ENCODE measurements at regions not wholly inside any gene's neighbourhood (a gene's known extent, or its start where the extent isn't known, plus 50 kb on each side); places are given as distances from the start of the nearest gene placed in this dataset.

GRCh38 chr12:27866373-27867101 lies 86.5 kb upstream of the MANSC4 start:
- no peak overlapping the region for H3K27ac ChIP-seq (ENCODE audit: low read depth, low read length, poor library complexity, severe bottlenecking)
- H3K9me3 ChIP-seq (ENCODE audit: low read depth, low read length, poor library complexity, severe bottlenecking) = no peaks in the 10 kb centered on the region
- H3K27me3 ChIP-seq (replicated peaks; ENCODE audit: insufficient read depth, low read depth, low read length, poor library complexity) = no peaks in the 10 kb centered on the region
- CTCF ChIA-PET = no interaction called here
- no peaks in the 10 kb centered on the region for H3K4me1 ChIP-seq (ENCODE audit: insufficient read depth, low read length, poor library complexity, severe bottlenecking)
- intact Hi-C loops (cut with micrococcal nuclease; ENCODE audit: unreplicated experiment) = no loop called here
- no peaks in the 10 kb centered on the region for H3K36me3 ChIP-seq (ENCODE audit: insufficient read depth, low read length, poor library complexity, severe bottlenecking)
- POLR2A ChIA-PET (ENCODE audit: low non-redundant PET) = no interaction called here
- TF ChIP-seq EZH2 (IDR thresholded peaks at IDR 0.05; ENCODE audit: borderline replicate concordance, low read depth, low read length, poor library complexity, severe bottlenecking) (no peak), CTCF (conservative IDR thresholded peaks at IDR 0.05; ENCODE audit: low read depth, low read length) (no peak)
- BruUV-seq (replicated peaks) = no TSS peak
- peak; percentile 46 for DNase-seq (ENCODE audit: low spot score)
- H3K4me3 ChIP-seq (ENCODE audit: low read depth, low read length, poor library complexity, severe bottlenecking) = no peak overlapping the region

GRCh38 chr12:27865421-27865820 lies 85.4 kb upstream of the MANSC4 start:
- no peak for DNase-seq (ENCODE audit: low spot score)
- CTCF ChIA-PET = no interaction called here

DNA sequence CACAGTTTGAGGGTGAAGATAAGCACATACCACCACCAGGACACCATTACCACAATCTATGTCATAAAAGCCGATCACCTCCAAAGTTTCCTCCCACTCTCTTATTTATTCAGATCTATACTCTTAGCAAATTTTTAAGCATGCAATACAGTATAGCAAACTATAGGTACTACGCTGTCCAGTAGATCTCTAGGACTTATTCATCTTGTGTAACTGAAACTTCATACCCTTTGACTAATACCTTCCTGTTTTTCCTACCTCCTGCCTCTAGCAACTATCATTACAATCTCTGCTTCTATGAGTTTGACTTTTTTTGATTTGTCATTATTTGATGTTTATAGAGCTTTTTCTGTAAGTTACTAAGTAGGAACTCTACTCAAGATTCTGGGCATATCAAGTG lies 84.5 kb upstream of the MANSC4 start:
- TF ChIP-seq CTCF (conservative IDR thresholded peaks at IDR 0.05; ENCODE audit: low read depth, low read length) = no peak
- no peak for TF ChIP-seq EZH2 (IDR thresholded peaks at IDR 0.05; ENCODE audit: borderline replicate concordance, low read depth, low read length, poor library complexity, severe bottlenecking)
- intact Hi-C loops (cut with micrococcal nuclease; ENCODE audit: unreplicated experiment) = no loop called here
- no peak for DNase-seq (ENCODE audit: low spot score)
- ChIA-PET CTCF (no interaction called here), POLR2A (ENCODE audit: low non-redundant PET) (no interaction called here)
- H3K27me3 ChIP-seq (replicated peaks; ENCODE audit: insufficient read depth, low read depth, low read length, poor library complexity) = no peaks in the 10 kb centered on the region
- H3K27ac ChIP-seq (ENCODE audit: low read depth, low read length, poor library complexity, severe bottlenecking) = no peak overlapping the region
- no TSS peak for BruUV-seq (replicated peaks)
- no peaks in the 10 kb centered on the region for H3K36me3 ChIP-seq (ENCODE audit: insufficient read depth, low read length, poor library complexity, severe bottlenecking)
- no peaks in the 10 kb centered on the region for H3K9me3 ChIP-seq (ENCODE audit: low read depth, low read length, poor library complexity, severe bottlenecking)
- no peak overlapping the region for H3K4me3 ChIP-seq (ENCODE audit: low read depth, low read length, poor library complexity, severe bottlenecking)
- H3K4me1 ChIP-seq (ENCODE audit: insufficient read depth, low read length, poor library complexity, severe bottlenecking) = no peaks in the 10 kb centered on the region

More at GRCh38 chr12:27865421-27865820, 85.4 kb upstream of the MANSC4 start:
- no peak overlapping the region for H3K4me3 ChIP-seq (ENCODE audit: low read depth, low read length, poor library complexity, severe bottlenecking)
- no TSS peak for BruUV-seq (replicated peaks)
- H3K4me1 ChIP-seq (ENCODE audit: insufficient read depth, low read length, poor library complexity, severe bottlenecking) = no peaks in the 10 kb centered on the region
- no peak overlapping the region for H3K27ac ChIP-seq (ENCODE audit: low read depth, low read length, poor library complexity, severe bottlenecking)
- H3K27me3 ChIP-seq (replicated peaks; ENCODE audit: insufficient read depth, low read depth, low read length, poor library complexity) = no peaks in the 10 kb centered on the region
- TF ChIP-seq CTCF (conservative IDR thresholded peaks at IDR 0.05; ENCODE audit: low read depth, low read length) (no peak), EZH2 (IDR thresholded peaks at IDR 0.05; ENCODE audit: borderline replicate concordance, low read depth, low read length, poor library complexity, severe bottlenecking) (no peak)
- H3K36me3 ChIP-seq (ENCODE audit: insufficient read depth, low read length, poor library complexity, severe bottlenecking) = no peaks in the 10 kb centered on the region
- intact Hi-C loops (cut with micrococcal nuclease; ENCODE audit: unreplicated experiment) = no loop called here
- POLR2A ChIA-PET (ENCODE audit: low non-redundant PET) = no interaction called here
- no peaks in the 10 kb centered on the region for H3K9me3 ChIP-seq (ENCODE audit: low read depth, low read length, poor library complexity, severe bottlenecking)
